D721Med (cell line): ENCODE measurements at regions not wholly inside any gene's neighbourhood (a gene's known extent, or its start where the extent isn't known, plus 50 kb on each side); places are given as distances from the start of the nearest gene placed in this dataset.

Source experiments
- DNase-seq: peaks from one replicate; pipeline ENCODE4 v3.0.0; 2011; ENCODE audit warnings: low spot score; ENCODE audit not compliant: insufficient read length
- FAIRE-seq: peaks from 2 replicates; lab custom pipeline; 2011; peaks lifted over from hg19 to GRCh38; lab: Jason Lieb, UNC
- TF ChIP-seq, protein P1 (sequence below): IDR thresholded peaks from 2 replicates; pipeline ENCODE4 v1.5.1; 2012; ENCODE audit warnings: mild to moderate bottlenecking, control low read depth; ENCODE audit not compliant: insufficient read depth; ENCODE audit errors: missing control alignments

DNA sequence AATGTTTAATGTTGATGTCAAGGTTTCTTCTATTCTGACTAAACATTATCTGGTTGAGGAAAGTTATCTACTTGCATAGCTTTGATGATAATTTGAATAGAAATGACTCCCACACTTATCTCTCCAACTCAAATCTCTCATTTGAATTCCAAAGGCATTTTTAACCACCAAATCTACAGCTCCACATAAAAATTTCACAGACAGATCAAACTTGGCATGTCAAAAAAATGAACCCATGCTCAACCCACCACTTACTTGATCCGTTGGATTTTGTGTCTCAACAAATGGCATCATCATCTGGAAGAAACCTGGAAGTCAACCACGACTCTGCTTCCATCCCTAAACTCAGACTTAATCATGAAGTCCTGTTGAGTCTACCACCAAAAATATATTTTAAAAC lies 1050.4 kb downstream of the EFNB2 start:
- FAIRE-seq (no peak), DNase-seq (no peak)
- TF ChIP-seq, protein P1, sequence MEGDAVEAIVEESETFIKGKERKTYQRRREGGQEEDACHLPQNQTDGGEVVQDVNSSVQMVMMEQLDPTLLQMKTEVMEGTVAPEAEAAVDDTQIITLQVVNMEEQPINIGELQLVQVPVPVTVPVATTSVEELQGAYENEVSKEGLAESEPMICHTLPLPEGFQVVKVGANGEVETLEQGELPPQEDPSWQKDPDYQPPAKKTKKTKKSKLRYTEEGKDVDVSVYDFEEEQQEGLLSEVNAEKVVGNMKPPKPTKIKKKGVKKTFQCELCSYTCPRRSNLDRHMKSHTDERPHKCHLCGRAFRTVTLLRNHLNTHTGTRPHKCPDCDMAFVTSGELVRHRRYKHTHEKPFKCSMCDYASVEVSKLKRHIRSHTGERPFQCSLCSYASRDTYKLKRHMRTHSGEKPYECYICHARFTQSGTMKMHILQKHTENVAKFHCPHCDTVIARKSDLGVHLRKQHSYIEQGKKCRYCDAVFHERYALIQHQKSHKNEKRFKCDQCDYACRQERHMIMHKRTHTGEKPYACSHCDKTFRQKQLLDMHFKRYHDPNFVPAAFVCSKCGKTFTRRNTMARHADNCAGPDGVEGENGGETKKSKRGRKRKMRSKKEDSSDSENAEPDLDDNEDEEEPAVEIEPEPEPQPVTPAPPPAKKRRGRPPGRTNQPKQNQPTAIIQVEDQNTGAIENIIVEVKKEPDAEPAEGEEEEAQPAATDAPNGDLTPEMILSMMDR = no peak

DNA sequence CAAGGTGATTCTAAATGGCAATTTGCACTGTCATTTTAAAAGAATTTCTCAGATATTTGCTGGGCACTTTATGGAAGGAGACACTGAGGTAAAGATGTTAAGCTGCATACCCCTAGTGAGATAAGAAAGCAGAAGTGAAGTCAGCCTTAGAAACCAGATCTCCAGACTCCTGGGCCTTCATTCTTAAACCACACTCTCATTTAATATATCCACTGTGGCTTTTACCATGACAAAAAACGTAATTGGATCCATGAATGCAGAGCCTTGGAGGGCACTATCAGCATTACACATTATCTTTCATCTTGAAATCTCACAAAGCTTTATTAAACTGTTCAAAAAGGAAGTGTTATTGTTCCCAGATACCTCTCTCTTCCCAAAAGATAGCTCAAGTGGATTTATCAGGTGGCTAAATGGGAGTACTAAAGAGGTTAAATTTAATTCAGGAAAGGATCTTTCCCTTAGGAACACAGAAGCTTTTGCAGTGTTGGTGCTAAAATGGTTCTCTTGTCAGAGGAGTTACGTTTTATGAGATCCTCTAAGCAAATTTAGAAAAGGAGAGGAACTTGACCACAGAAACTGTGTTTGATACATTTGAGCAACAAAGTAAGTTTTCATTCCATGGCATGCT lies 1060.4 kb downstream of the EFNB2 start:
- TF ChIP-seq, protein P1 = no peak
- FAIRE-seq (no peak), DNase-seq (no peak)

DNA sequence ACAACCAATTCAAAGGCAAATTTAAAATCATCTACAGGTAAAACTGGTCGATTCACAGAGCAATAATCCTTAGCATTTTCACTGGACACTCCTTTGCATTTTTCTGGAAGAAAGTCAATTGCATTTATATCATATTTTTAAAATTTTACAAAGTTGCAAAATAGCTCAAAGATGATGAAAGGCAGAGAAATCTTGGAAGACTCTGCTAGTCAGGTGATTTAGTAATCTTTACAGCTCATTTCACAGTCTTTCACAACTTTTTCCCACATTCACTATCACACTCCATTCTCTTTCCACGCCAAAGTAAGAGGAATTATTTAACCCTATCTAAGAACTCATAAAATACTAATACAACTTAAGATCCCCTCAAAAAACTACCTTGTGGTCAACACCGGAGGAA lies 1063.8 kb downstream of the EFNB2 start:
- TF ChIP-seq, protein P1 = no peak
- no peak for DNase-seq
- no peak for FAIRE-seq

DNA sequence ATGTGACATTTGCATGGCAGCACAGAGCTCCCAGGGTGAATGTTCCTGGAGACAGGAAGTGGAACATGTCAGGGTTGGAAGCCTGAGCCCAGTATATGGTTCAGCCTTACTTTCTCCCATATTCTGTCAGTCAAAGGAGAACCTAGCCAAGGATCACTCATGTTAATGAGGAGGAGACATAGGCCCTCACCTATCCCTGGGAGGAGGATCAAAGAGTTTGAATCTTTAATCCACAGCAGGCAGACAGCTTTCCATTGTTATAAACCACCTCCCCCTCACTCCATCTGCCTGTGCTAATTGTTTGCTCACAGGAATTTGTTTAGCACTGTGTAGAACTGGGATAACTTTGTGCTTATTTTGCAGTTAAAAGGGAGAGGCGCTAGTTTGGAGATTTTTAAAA lies 1069.1 kb downstream of the EFNB2 start:
- FAIRE-seq = no peak
- TF ChIP-seq, protein P1 = no peak
- DNase-seq = no peak

DNA sequence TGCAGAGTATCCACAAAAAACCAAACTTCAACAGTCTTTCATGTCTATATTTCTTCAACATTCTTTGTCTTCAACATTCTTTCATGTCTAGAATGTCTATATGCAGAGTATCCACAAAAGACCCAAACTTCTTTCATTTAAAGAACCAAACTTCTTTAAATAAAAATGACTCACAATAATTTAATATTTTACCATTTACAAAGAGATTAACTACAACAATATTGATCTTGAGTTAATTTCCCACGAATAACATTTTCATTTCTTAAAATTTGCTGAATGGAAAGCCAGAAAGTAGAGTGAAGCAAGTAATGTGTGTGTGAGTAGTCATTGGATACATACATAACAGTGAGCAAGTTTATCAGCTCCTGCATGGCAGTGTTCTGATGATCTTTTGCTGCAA lies 1069.7 kb downstream of the EFNB2 start, which contains the start of gene DAOA:
Gene DAOA, plus strand, starts transcription at position 301 of the 400 bp plus-strand sequence.
- DNase-seq = no peak
- no peak for FAIRE-seq
- TF ChIP-seq, protein P1 = no peak

DNA sequence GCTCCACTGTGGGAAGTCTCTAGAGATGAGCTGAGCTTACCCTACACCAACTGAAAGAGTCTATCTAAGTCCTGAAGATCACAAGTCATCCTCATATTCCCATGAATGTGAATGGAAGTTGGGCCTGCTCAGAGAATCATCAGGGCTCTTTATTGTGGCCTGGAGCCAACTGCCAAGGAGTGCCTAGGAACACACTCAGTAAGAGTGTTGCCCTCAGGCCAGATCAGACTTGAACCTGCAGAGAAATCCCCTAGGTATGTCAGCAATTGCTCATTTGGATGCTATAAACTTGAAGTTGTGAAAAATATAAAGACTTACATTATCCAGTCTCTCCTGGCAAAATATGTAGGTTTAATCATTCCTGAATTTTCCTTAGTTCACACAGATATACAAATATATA lies 1070.2 kb downstream of the EFNB2 start:
- no peak for DNase-seq
- TF ChIP-seq, protein P1 = no peak
- no peak for FAIRE-seq

DNA sequence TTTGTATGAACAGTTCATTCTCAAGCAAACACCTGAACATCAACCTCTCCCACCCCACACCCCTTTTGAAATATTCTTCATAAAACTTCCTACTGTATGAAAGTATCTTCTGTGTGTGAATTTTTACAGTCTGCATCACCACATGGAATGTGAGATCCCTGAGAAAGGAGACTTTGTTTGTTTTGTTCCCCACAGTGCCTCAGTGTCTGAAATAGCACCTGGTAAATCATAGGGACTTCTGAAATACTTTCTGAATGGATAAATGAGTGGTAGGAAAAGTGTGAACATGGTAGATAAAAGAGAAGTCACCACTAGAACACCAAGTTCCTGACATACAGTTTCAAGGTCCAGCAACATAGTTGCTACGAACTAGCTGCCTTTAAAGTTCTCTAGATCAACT lies 1071.2 kb downstream of the EFNB2 start:
- FAIRE-seq (no peak), DNase-seq (no peak)
- TF ChIP-seq, protein P1 = no peak
